ENCODE measurements at regions not wholly inside any gene's neighbourhood (a gene's known extent, or its start where the extent isn't known, plus 50 kb on each side); places are given as distances from the start of the nearest gene placed in this dataset.

- TF ChIP-seq CTCF (IDR thresholded peaks at IDR 0.05 in 8 of 11, conservative IDR thresholded peaks at IDR 0.05 in 3 of 11): no peak
- TF ChIP-seq POLR2AphosphoS5 (IDR thresholded peaks at IDR 0.05): no peak
Observed at GRCh38 chr10:130486906-130487305, 350.7 kb downstream of the GLRX3 start.
